ENCODE measurements at regions not wholly inside any gene's neighbourhood (a gene's known extent, or its start where the extent isn't known, plus 50 kb on each side); places are given as distances from the start of the nearest gene placed in this dataset.

DNA sequence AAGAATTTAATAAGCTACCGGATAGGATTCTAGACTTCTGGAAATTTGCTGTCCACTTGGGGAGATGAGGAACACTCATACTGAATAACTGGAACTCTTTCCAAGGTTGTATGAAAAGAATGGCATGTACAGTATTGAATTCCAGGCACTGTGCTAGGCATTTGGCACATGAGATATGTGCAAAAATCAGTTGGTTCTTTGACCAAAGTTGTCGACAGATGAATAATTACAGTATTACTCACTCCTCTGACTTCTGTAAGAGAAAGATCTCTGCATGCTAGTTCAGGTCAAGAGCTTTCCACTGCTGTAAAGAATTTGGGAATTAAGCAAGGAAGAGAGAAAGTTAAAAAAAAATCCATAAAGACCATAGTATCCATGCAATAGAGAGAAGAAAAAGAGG, 764.7 kb downstream of the BCL11B start:
- TF ChIP-seq, protein P1, sequence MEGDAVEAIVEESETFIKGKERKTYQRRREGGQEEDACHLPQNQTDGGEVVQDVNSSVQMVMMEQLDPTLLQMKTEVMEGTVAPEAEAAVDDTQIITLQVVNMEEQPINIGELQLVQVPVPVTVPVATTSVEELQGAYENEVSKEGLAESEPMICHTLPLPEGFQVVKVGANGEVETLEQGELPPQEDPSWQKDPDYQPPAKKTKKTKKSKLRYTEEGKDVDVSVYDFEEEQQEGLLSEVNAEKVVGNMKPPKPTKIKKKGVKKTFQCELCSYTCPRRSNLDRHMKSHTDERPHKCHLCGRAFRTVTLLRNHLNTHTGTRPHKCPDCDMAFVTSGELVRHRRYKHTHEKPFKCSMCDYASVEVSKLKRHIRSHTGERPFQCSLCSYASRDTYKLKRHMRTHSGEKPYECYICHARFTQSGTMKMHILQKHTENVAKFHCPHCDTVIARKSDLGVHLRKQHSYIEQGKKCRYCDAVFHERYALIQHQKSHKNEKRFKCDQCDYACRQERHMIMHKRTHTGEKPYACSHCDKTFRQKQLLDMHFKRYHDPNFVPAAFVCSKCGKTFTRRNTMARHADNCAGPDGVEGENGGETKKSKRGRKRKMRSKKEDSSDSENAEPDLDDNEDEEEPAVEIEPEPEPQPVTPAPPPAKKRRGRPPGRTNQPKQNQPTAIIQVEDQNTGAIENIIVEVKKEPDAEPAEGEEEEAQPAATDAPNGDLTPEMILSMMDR (IDR thresholded peaks at IDR 0.05; ENCODE audit: insufficient read depth, low read depth, low read length): no peak
- no peak for TF ChIP-seq EZH2 (IDR thresholded peaks at IDR 0.05; ENCODE audit: insufficient read depth, low read length)

Measured in astrocyte (in vitro differentiated cells and primary cell).